ENCODE measurements at regions not wholly inside any gene's neighbourhood (a gene's known extent, or its start where the extent isn't known, plus 50 kb on each side); places are given as distances from the start of the nearest gene placed in this dataset.

DNA sequence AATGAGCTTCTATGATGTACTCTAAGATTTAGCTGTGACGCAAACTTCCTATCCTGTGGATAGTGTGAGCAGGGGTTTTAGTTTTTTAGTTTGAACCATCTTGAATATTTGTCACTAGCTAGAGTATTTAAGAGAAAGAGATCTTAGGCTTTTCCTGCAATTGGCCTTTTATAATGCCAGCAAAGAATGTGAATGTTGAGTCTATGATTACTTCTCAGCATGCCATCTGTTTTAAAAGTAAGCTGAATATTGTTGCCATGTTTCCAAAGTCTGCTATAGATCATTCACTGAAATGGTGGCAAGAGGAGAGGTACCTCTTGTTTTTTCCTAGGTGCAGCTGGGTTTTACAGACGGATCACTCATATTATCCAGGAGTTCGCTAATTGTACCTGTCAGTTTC is 1783.6 kb upstream of the FLRT2 start:
- Histone ChIP-seq H3K4me3 (ENCODE audit: low read depth in 2 of 2, low read length in 2 of 2) (no peak overlapping the region), H3K9me3 (ENCODE audit: control insufficient read depth, insufficient read depth, low read depth, low read length) (no peaks in the 10 kb centered on the region), H3K27me3 (ENCODE audit: control insufficient read depth, insufficient read depth, low read length) (no peaks in the 10 kb centered on the region), H3K4me1 (ENCODE audit: control insufficient read depth, insufficient read depth, low read length) (no peaks in the 10 kb centered on the region), H3K27ac (ENCODE audit: low read length) (no peak overlapping the region), H3K36me3 (ENCODE audit: control insufficient read depth, insufficient read depth, low read length) (no peaks in the 10 kb centered on the region)
- ATAC-seq, result no peak
- intact Hi-C loops (cut with micrococcal nuclease; ENCODE audit: unreplicated experiment) (no loop called here), in situ Hi-C loops (cut with HindIII; ENCODE audit: low pct_unique_long_range_greater_than_20kb, low sequenced_read_pairs) (no loop called here)
- no peak for DNase-seq (ENCODE audit: low read depth, low spot score)
- BruUV-seq (replicated peaks), result no TSS peak
- POLR2A ChIA-PET, result no interaction called here
- CTCF ChIA-PET, result no interaction called here
- TF ChIP-seq, protein P1, sequence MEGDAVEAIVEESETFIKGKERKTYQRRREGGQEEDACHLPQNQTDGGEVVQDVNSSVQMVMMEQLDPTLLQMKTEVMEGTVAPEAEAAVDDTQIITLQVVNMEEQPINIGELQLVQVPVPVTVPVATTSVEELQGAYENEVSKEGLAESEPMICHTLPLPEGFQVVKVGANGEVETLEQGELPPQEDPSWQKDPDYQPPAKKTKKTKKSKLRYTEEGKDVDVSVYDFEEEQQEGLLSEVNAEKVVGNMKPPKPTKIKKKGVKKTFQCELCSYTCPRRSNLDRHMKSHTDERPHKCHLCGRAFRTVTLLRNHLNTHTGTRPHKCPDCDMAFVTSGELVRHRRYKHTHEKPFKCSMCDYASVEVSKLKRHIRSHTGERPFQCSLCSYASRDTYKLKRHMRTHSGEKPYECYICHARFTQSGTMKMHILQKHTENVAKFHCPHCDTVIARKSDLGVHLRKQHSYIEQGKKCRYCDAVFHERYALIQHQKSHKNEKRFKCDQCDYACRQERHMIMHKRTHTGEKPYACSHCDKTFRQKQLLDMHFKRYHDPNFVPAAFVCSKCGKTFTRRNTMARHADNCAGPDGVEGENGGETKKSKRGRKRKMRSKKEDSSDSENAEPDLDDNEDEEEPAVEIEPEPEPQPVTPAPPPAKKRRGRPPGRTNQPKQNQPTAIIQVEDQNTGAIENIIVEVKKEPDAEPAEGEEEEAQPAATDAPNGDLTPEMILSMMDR (IDR thresholded peaks at IDR 0.05), result no peak
- no peak for TF ChIP-seq TCF7L2 (IDR thresholded peaks at IDR 0.05; ENCODE audit: low read depth, low read length)
- no peak for TF ChIP-seq SIN3A (IDR thresholded peaks at IDR 0.05; ENCODE audit: borderline replicate concordance, insufficient read depth, low read depth, low read length)
- TF ChIP-seq, protein P2, sequence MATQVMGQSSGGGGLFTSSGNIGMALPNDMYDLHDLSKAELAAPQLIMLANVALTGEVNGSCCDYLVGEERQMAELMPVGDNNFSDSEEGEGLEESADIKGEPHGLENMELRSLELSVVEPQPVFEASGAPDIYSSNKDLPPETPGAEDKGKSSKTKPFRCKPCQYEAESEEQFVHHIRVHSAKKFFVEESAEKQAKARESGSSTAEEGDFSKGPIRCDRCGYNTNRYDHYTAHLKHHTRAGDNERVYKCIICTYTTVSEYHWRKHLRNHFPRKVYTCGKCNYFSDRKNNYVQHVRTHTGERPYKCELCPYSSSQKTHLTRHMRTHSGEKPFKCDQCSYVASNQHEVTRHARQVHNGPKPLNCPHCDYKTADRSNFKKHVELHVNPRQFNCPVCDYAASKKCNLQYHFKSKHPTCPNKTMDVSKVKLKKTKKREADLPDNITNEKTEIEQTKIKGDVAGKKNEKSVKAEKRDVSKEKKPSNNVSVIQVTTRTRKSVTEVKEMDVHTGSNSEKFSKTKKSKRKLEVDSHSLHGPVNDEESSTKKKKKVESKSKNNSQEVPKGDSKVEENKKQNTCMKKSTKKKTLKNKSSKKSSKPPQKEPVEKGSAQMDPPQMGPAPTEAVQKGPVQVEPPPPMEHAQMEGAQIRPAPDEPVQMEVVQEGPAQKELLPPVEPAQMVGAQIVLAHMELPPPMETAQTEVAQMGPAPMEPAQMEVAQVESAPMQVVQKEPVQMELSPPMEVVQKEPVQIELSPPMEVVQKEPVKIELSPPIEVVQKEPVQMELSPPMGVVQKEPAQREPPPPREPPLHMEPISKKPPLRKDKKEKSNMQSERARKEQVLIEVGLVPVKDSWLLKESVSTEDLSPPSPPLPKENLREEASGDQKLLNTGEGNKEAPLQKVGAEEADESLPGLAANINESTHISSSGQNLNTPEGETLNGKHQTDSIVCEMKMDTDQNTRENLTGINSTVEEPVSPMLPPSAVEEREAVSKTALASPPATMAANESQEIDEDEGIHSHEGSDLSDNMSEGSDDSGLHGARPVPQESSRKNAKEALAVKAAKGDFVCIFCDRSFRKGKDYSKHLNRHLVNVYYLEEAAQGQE (IDR thresholded peaks at IDR 0.05; ENCODE audit: insufficient read depth in 1 of 2, low read depth in 2 of 2, low read length in 1 of 2), result no peak
- TF ChIP-seq POLR2AphosphoS5 (IDR thresholded peaks at IDR 0.05; ENCODE audit: low read depth, low read length), result no peak

DNA sequence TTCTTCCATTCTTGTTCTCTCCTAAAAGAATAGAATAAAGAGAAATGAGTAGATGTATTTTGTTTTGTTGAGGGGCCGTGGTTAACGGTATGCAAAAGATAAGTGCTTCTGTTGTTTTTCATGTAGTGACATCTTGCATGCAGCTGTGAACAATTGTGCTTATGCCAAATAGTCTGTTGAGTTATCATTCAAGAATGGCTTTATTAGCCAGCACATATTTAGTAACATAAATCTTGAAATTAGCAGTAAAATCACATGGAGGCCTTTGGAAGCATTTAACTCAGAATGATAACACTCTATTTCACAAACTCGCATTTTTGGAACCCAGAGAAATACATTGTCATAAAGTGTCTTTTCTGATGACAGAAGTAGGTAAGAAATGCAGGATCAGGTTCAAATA is 1772.0 kb upstream of the FLRT2 start:
- Histone ChIP-seq H3K4me1 (ENCODE audit: control insufficient read depth, insufficient read depth, low read length) (no peaks in the 10 kb centered on the region), H3K27ac (ENCODE audit: low read length) (no peak overlapping the region), H3K27me3 (ENCODE audit: control insufficient read depth, insufficient read depth, low read length) (no peaks in the 10 kb centered on the region), H3K36me3 (ENCODE audit: control insufficient read depth, insufficient read depth, low read length) (no peaks in the 10 kb centered on the region), H3K4me3 (ENCODE audit: low read depth in 2 of 2, low read length in 2 of 2) (no peak overlapping the region), H3K9me3 (ENCODE audit: control insufficient read depth, insufficient read depth, low read depth, low read length) (no peaks in the 10 kb centered on the region)
- intact Hi-C loops (cut with micrococcal nuclease; ENCODE audit: unreplicated experiment) (no loop called here), in situ Hi-C loops (cut with HindIII; ENCODE audit: low pct_unique_long_range_greater_than_20kb, low sequenced_read_pairs) (no loop called here)
- ChIA-PET CTCF (no interaction called here), POLR2A (no interaction called here)
- ATAC-seq (no peak), DNase-seq (ENCODE audit: low read depth, low spot score) (no peak)
- TF ChIP-seq POLR2AphosphoS5 (IDR thresholded peaks at IDR 0.05; ENCODE audit: low read depth, low read length), result no peak
- TF ChIP-seq, protein P1 (IDR thresholded peaks at IDR 0.05), result no peak
- no peak for TF ChIP-seq SIN3A (IDR thresholded peaks at IDR 0.05; ENCODE audit: borderline replicate concordance, insufficient read depth, low read depth, low read length)
- TF ChIP-seq TCF7L2 (IDR thresholded peaks at IDR 0.05; ENCODE audit: low read depth, low read length), result no peak
- TF ChIP-seq, protein P2 (IDR thresholded peaks at IDR 0.05; ENCODE audit: insufficient read depth in 1 of 2, low read depth in 2 of 2, low read length in 1 of 2), result no peak
- no TSS peak for BruUV-seq (replicated peaks)
